ENCODE measurements at regions not wholly inside any gene's neighbourhood (a gene's known extent, or its start where the extent isn't known, plus 50 kb on each side); places are given as distances from the start of the nearest gene placed in this dataset.

GRCh38 chr11:42255906-42256305 is 796.5 kb upstream of the LRRC4C start:
- no peak overlapping the region for H3K27ac ChIP-seq
- H3K36me3 ChIP-seq: no peaks in the 10 kb centered on the region
- no peak overlapping the region for H3K4me3 ChIP-seq
- no peaks in the 10 kb centered on the region for H3K4me1 ChIP-seq
- DNase-seq (no peak), ATAC-seq (no peak)
- intact Hi-C loops (cut with DNase I): no loop called here
- no peak for TF ChIP-seq CTCF (IDR thresholded peaks at IDR 0.05)
- H3K27me3 ChIP-seq: no peaks in the 10 kb centered on the region
- no peaks in the 10 kb centered on the region for H3K9me3 ChIP-seq

- Histone ChIP-seq H3K27me3 (no peaks in the 10 kb centered on the region), H3K4me3 (no peak overlapping the region), H3K9me3 (no peaks in the 10 kb centered on the region), H3K4me1 (no peaks in the 10 kb centered on the region), H3K27ac (no peak overlapping the region), H3K36me3 (no peaks in the 10 kb centered on the region)
- no peak for DNase-seq
- ATAC-seq: no peak
- TF ChIP-seq CTCF (IDR thresholded peaks at IDR 0.05): no peak
- intact Hi-C loops (cut with DNase I): no loop called here
Observed at GRCh38 chr11:42257534-42257933, 798.1 kb upstream of the LRRC4C start.

- no peak overlapping the region for H3K27ac ChIP-seq
- no peak for TF ChIP-seq CTCF (IDR thresholded peaks at IDR 0.05)
- H3K36me3 ChIP-seq: no peaks in the 10 kb centered on the region
- H3K4me1 ChIP-seq: no peaks in the 10 kb centered on the region
- H3K9me3 ChIP-seq: no peaks in the 10 kb centered on the region
- no peak overlapping the region for H3K4me3 ChIP-seq
- H3K27me3 ChIP-seq: no peaks in the 10 kb centered on the region
- DNase-seq: no peak
- ATAC-seq: no peak
- intact Hi-C loops (cut with DNase I): no loop called here
Observed at GRCh38 chr11:42265072-42265471, 805.6 kb upstream of the LRRC4C start.

- Histone ChIP-seq H3K4me3 (no peak overlapping the region), H3K9me3 (peaks cover 9% of the 10 kb centered on the region), H3K36me3 (no peaks in the 10 kb centered on the region), H3K27ac (no peak overlapping the region), H3K27me3 (no peaks in the 10 kb centered on the region), H3K4me1 (no peaks in the 10 kb centered on the region)
- intact Hi-C loops (cut with DNase I): no loop called here
- DNase-seq (no peak), ATAC-seq (no peak)
- TF ChIP-seq CTCF (IDR thresholded peaks at IDR 0.05): no peak
Observed at GRCh38 chr11:42271306-42271705, 811.9 kb upstream of the LRRC4C start.

GRCh38 chr11:42273977-42274376 is 814.5 kb upstream of the LRRC4C start:
- Histone ChIP-seq H3K36me3 (no peaks in the 10 kb centered on the region), H3K9me3 (peaks cover 9% of the 10 kb centered on the region), H3K27me3 (no peaks in the 10 kb centered on the region), H3K4me1 (no peaks in the 10 kb centered on the region), H3K4me3 (no peak overlapping the region), H3K27ac (no peak overlapping the region)
- intact Hi-C loops (cut with DNase I): no loop called here
- ATAC-seq (no peak), DNase-seq (no peak)
- TF ChIP-seq CTCF (IDR thresholded peaks at IDR 0.05): no peak

- Histone ChIP-seq H3K36me3 (no peaks in the 10 kb centered on the region), H3K4me3 (no peak overlapping the region), H3K9me3 (no peaks in the 10 kb centered on the region), H3K4me1 (no peaks in the 10 kb centered on the region), H3K27ac (no peak overlapping the region), H3K27me3 (no peaks in the 10 kb centered on the region)
- TF ChIP-seq CTCF (IDR thresholded peaks at IDR 0.05): no peak
- intact Hi-C loops (cut with DNase I): no loop called here
- ATAC-seq (no peak), DNase-seq (no peak)
Observed at GRCh38 chr11:42296910-42297309, 837.5 kb upstream of the LRRC4C start.

Data from upper lobe of right lung (tissue), 1 donor.